C4-2B (cell line): ENCODE measurements at regions not wholly inside any gene's neighbourhood (a gene's known extent, or its start where the extent isn't known, plus 50 kb on each side); places are given as distances from the start of the nearest gene placed in this dataset.

Experiments used
- ZFX ChIP-seq: fragments of 450-650 bp; IDR thresholded peaks from 2 replicates; pipeline ENCODE4 v1.6.1; 2017
- TF ChIP-seq, protein P1 (sequence below): fragments of 450-650 bp; conservative IDR thresholded peaks from 2 replicates; pipeline ENCODE4 v1.5.1; 2017; ENCODE audit warnings: mild to moderate bottlenecking

DNA sequence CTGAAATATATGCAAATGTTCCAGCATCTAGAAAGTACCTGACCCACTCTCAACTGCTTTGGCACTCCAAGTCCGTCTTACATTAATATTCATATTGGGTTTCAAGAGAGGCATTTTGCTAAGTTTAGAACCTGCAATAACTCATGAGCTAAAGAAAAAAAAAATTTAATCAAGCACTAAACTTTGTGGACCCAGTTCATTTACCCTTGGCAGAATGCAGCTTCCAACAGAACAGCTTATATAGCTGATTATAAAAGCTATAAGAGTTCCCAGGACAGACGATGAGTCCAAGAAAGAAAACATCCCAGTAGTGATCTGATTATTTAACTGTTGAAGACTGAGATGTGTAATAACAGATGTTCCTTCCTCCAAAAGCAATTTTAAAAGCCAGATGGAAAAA, 592.0 kb downstream of the KCNH5 start:
- TF ChIP-seq, protein P1, sequence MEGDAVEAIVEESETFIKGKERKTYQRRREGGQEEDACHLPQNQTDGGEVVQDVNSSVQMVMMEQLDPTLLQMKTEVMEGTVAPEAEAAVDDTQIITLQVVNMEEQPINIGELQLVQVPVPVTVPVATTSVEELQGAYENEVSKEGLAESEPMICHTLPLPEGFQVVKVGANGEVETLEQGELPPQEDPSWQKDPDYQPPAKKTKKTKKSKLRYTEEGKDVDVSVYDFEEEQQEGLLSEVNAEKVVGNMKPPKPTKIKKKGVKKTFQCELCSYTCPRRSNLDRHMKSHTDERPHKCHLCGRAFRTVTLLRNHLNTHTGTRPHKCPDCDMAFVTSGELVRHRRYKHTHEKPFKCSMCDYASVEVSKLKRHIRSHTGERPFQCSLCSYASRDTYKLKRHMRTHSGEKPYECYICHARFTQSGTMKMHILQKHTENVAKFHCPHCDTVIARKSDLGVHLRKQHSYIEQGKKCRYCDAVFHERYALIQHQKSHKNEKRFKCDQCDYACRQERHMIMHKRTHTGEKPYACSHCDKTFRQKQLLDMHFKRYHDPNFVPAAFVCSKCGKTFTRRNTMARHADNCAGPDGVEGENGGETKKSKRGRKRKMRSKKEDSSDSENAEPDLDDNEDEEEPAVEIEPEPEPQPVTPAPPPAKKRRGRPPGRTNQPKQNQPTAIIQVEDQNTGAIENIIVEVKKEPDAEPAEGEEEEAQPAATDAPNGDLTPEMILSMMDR, result no peak
- TF ChIP-seq ZFX, result no peak
